Common myeloid progenitor, CD34-positive (primary cell): ENCODE measurements at regions not wholly inside any gene's neighbourhood (a gene's known extent, or its start where the extent isn't known, plus 50 kb on each side); places are given as distances from the start of the nearest gene placed in this dataset.

ENCODE experiments used
- CTCF ChIA-PET: fragments of 350-600 bp; sonication (Branson Sonifier 250); formaldehyde crosslinking; loops from one replicate; lab custom pipeline; 2021; ENCODE audit warnings: antibody characterized with exemption; lab: Charles Lee
- POLR2A ChIA-PET: fragments of 350-600 bp; sonication (Branson Sonifier 250); formaldehyde crosslinking; loops from one replicate; lab custom pipeline; 2021; ENCODE audit warnings: antibody characterized with exemption; lab: Charles Lee
- DNase-seq, 3 donors: peaks; one replicate each; pipeline versions ENCODE4 v3.0.0 to v3.0.0-alpha.2; 2013
- H3K27ac ChIP-seq, 2 experiments: 1 replicate in 1 of 2; 2 replicates in 1 of 2; pipeline ENCODE4 v1.7.0; 2013; ENCODE audit warnings: inconsistent platforms in 2 of 2, low read length in 2 of 2, mild to moderate bottlenecking in 2 of 2, low read depth in 1 of 2, moderate library complexity in 1 of 2; ENCODE audit not compliant: severe bottlenecking in 2 of 2, insufficient read depth in 1 of 2, poor library complexity in 1 of 2
- H3K27me3 ChIP-seq, 5 experiments: replicated peaks in 2 of 5; 1 replicate in 3 of 5; 2 replicates in 2 of 5; pipeline versions ENCODE4 v1.6.1 to v1.7.0; 2013; ENCODE audit warnings: low read length in 4 of 5, mild to moderate bottlenecking in 2 of 5, moderate library complexity in 2 of 5, inconsistent platforms in 1 of 5; ENCODE audit not compliant: insufficient read depth in 5 of 5, control insufficient read depth in 4 of 5
- H3K36me3 ChIP-seq, 4 experiments: 1 replicate in 2 of 4; 2 replicates in 2 of 4; pipeline versions ENCODE4 v1.6.1 to v1.7.0; 2013; ENCODE audit warnings: low read length in 3 of 4, control low read depth in 1 of 4, mild to moderate bottlenecking in 1 of 4; ENCODE audit not compliant: control insufficient read depth in 4 of 4, insufficient read depth in 4 of 4
- H3K4me1 ChIP-seq, 4 experiments: 1 replicate in 3 of 4; 2 replicates in 1 of 4; pipeline versions ENCODE4 v1.6.1 to v1.7.1; 2013; ENCODE audit warnings: low read length in 3 of 4, mild to moderate bottlenecking in 3 of 4, control low read depth in 1 of 4, inconsistent platforms in 1 of 4, moderate library complexity in 1 of 4; ENCODE audit not compliant: control insufficient read depth in 4 of 4, insufficient read depth in 4 of 4; ENCODE audit errors: control extremely low read depth in 1 of 4
- H3K4me3 ChIP-seq, 7 experiments: 1 replicate in 4 of 7; 2 replicates in 3 of 7; pipeline versions ENCODE4 v1.5.1 to v1.7.0; 2013; ENCODE audit warnings: mild to moderate bottlenecking in 7 of 7, low read length in 6 of 7, moderate library complexity in 6 of 7, inconsistent platforms in 2 of 7, low read depth in 2 of 7, control low read depth in 1 of 7; ENCODE audit not compliant: insufficient read depth in 4 of 7, control insufficient read depth in 1 of 7; ENCODE audit errors: extremely low read depth in 1 of 7
- H3K9me3 ChIP-seq, 5 experiments: 1 replicate in 4 of 5; 2 replicates in 1 of 5; pipeline versions ENCODE4 v1.6.1 to v1.7.1; 2013; ENCODE audit warnings: low read length in 4 of 5, mild to moderate bottlenecking in 2 of 5, inconsistent platforms in 1 of 5, low read depth in 1 of 5, moderate library complexity in 1 of 5; ENCODE audit not compliant: control insufficient read depth in 4 of 5, insufficient read depth in 2 of 5; ENCODE audit errors: control extremely low read depth in 1 of 5
- WGBS: methylation state at CpG from one replicate; pipeline ENCODE4 v1.1.5; 2013; ENCODE audit not compliant: insufficient coverage; 5-methylcytosine and 5-hydroxymethylcytosine counted together

DNA sequence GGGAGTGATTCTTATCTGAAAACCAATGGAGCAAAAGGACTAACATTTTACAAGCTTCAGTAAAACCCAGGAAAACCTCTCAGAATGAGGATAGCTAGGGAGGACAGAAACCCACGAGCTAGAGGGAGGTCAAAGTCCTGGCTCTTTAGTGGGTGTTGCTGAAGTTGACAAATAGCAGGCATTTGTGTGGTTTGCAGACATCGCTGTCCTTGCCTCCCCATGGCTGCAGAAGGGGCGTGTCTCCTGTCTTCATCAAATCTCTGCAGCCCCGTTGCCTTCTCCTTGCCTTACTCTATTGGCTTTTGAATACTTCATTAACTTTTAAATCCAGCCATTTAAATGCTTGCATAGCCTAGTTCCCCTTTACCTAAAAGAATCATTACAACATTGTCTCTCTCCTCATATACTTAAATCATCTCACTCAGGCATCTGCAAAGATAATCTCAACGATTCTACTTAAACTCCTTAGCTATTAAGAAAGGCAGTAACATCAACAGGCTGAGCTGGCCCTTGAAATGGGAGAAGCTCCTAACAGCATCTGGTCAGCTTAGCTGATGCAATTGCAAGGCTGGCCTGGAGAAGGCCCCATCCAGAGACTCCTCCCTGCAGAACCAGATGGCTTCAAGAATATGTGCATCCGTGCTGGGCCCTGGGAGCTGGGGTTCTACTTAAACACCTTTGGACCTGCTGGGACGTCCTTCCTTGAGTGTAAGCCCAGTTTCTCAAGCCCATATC lies 152.8 kb upstream of the TAS2R1 start:
- Histone ChIP-seq H3K4me1 (no peaks in the 10 kb centered on the region), H3K27ac (no peak overlapping the region), H3K36me3 (no peaks in the 10 kb centered on the region), H3K27me3 (no peaks in the 10 kb centered on the region), H3K9me3 (peaks cover 0 to 3% (median 0%) of the 10 kb centered on the region in 5 experiments), H3K4me3 (no peak overlapping the region)
- POLR2A ChIA-PET, result no interaction called here
- CTCF ChIA-PET, result no interaction called here
- no peak for DNase-seq
- WGBS, result 33% methylated on average over 4 of the region's 7 CpGs

DNA sequence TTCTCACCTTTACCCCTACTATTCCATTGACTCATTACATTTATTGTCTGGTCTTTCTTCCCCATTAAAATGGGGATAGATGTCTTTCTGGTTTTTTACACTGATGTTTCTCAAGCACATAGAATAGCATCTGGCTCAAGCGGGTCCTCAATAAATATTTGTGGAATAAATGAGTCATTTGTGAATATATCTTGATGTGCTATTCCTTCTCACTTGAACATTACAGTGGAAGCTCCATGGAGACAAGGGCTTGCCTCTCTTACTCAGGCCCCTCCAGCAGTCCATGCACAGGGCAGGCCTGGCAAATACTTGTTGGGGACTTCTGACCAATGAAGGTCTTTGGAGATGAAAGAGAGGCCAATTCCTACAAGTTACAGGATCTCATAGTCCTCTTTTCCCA lies 151.7 kb upstream of the TAS2R1 start:
- Histone ChIP-seq H3K4me1 (no peaks in the 10 kb centered on the region), H3K27ac (no peak overlapping the region), H3K27me3 (no peaks in the 10 kb centered on the region), H3K9me3 (peaks cover 0 to 3% (median 0%) of the 10 kb centered on the region in 5 experiments), H3K36me3 (no peaks in the 10 kb centered on the region), H3K4me3 (no peak overlapping the region)
- ChIA-PET CTCF (no interaction called here), POLR2A (no interaction called here)
- DNase-seq, result no peak
- WGBS, result no CpG with 5 or more reads among the region's 1 CpG

DNA sequence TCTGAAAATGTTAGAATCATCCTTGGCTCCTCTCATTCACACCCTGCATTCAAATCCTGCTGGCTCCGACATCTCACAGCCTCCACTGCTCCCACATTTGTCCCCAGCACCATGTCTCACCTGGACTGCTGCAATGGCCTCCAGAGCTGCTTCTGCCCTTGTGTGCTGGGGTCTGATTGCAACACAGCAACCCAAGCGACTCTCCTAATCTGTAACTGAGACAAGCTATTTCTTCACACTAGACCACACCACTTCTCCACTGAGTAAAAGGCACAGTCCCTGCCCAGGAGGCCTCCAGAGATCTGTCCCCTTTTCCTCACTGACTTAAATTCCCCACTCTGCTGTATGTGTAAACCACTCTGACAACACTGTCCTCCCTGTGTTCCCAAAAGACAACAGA lies 151.1 kb upstream of the TAS2R1 start:
- H3K4me1 ChIP-seq, result no peaks in the 10 kb centered on the region
- H3K4me3 ChIP-seq, result no peak overlapping the region
- no peaks in the 10 kb centered on the region for H3K27me3 ChIP-seq
- POLR2A ChIA-PET, result no interaction called here
- peaks cover 0 to 3% (median 0%) of the 10 kb centered on the region in 5 experiments for H3K9me3 ChIP-seq
- no peaks in the 10 kb centered on the region for H3K36me3 ChIP-seq
- no peak for DNase-seq
- CTCF ChIA-PET, result no interaction called here
- 95% methylated on average over 2 of the region's 2 CpGs for WGBS
- H3K27ac ChIP-seq, result no peak overlapping the region

DNA sequence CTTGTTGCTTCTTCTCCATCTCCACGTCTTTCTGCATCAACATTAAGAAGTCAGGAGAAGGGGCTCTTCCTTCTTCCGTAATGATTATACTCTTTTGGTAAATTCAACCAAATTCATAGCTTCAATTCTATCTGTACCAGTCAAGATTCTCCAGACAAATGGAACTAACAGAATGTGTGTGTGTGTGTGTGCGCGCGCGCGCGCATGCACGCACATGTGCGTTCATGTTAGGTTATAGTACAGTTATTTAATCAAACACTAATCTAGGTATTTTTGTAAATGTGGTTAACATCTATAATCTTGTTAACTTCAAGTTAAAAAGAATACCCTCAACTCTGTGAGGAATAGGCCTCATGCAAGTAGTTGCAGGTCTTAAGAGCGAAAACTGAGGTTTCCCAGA lies 150.3 kb upstream of the TAS2R1 start:
- Histone ChIP-seq H3K27me3 (no peaks in the 10 kb centered on the region), H3K9me3 (peaks cover 0 to 3% (median 0%) of the 10 kb centered on the region in 5 experiments), H3K4me1 (no peaks in the 10 kb centered on the region), H3K4me3 (no peak overlapping the region), H3K27ac (no peak overlapping the region), H3K36me3 (no peaks in the 10 kb centered on the region)
- no peak for DNase-seq
- WGBS, result 100% methylated on average over 2 of the region's 11 CpGs
- ChIA-PET POLR2A (no interaction called here), CTCF (no interaction called here)

DNA sequence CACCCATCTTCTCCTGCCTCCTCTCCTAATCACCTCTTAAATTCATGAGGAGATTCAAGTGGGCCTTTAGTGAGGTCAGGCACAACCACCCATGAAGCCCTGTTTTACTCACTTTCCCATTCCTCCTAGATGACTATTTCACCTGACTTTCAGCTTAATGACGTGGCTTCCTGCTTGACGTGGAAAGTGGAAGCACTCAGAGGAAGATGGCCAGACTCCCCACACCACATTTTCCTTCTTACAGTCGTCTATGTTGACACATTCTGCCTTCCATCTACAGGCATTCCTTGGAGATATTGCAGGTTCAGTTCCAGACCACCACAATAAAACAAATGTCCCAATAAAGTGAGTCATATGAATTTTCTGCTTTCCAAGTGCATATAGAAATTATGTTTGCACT lies 146.4 kb upstream of the TAS2R1 start:
- ChIA-PET POLR2A (no interaction called here), CTCF (no interaction called here)
- Histone ChIP-seq H3K4me3 (no peak overlapping the region), H3K27ac (no peak overlapping the region), H3K9me3 (peaks cover 0 to 7% (median 0%) of the 10 kb centered on the region in 5 experiments), H3K36me3 (no peaks in the 10 kb centered on the region), H3K27me3 (no peaks in the 10 kb centered on the region), H3K4me1 (no peaks in the 10 kb centered on the region)
- DNase-seq, result no peak
- WGBS, result 33% methylated on average over 2 of the region's 3 CpGs

DNA sequence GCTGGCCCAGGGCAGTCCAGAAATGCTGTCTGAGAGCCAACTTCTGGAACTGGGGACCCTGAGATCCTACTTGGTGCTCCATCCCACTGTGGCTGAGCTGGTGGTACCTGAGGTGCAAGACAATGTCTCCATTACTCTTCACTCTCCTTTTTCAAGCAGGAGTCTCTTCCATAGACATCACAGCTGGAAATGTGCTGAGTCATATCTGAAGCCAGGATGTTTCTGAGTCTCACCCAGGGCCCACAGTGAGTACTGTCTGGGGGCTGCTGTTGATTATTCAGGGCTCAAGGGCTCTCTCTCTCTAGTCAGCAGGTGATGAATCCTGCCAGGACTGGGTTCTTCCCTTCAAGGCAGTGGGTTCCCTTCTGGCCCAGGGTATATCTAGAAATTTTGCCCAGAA lies 145.2 kb upstream of the TAS2R1 start:
- DNase-seq, result no peak
- CTCF ChIA-PET, result no interaction called here
- Histone ChIP-seq H3K27me3 (no peaks in the 10 kb centered on the region), H3K36me3 (no peaks in the 10 kb centered on the region), H3K9me3 (peaks cover 0 to 3% (median 0%) of the 10 kb centered on the region in 5 experiments), H3K27ac (no peak overlapping the region), H3K4me3 (no peak overlapping the region), H3K4me1 (no peaks in the 10 kb centered on the region)
- POLR2A ChIA-PET, result no interaction called here

DNA sequence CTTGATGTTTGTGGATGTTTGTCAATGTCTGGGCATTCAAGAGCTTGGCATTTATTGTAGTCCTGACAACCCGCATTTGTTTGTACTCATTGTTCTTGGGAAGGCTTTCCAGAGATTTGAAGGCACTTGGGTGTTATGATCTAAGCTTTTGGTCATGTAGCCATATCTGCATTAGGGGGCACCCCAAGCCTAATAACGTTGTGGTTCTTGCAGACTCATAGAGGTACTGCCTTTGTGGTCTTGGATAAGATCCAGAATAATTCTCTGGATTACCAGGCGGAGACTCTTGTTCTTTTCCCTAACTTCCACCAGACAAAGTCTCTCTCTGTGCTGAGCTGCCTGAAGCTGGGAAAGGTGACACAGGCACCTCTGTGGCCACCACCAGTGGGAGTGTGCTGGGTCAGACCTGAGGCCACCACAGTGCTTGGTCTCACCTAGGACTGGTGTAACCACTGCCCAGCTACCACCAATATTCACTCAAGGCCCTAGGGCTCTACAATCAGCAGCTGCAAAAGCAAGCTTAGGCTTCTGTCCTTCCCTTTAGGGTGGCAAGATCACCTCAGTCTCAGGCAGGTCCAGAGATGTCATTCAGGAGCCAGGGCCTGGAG lies 144.4 kb upstream of the TAS2R1 start:
- WGBS, result 91% methylated on average over 3 of the region's 3 CpGs
- H3K4me3 ChIP-seq, result no peak overlapping the region
- H3K4me1 ChIP-seq, result no peaks in the 10 kb centered on the region
- no peak overlapping the region for H3K27ac ChIP-seq
- no peak for DNase-seq
- peaks cover 0 to 3% (median 0%) of the 10 kb centered on the region in 5 experiments for H3K9me3 ChIP-seq
- H3K36me3 ChIP-seq, result no peaks in the 10 kb centered on the region
- POLR2A ChIA-PET, result no interaction called here
- H3K27me3 ChIP-seq, result no peaks in the 10 kb centered on the region
- CTCF ChIA-PET, result no interaction called here
